IPS DF 6.9 (cell line): ENCODE measurements at regions not wholly inside any gene's neighbourhood (a gene's known extent, or its start where the extent isn't known, plus 50 kb on each side); places are given as distances from the start of the nearest gene placed in this dataset.
A peak's percentile ranks its signal among the peaks of the same experiment; 100 is the strongest.

ENCODE experiments used
- DNase-seq: peaks from one replicate; pipeline ENCODE4 v3.0.0-alpha.2; 2013; ENCODE audit warnings: low read depth, low spot score
- H3K27ac ChIP-seq: one replicate; pipeline ENCODE4 v1.5.1; 2013; ENCODE audit warnings: low read length, control low read depth
- H3K27me3 ChIP-seq: 2 replicates; pipeline ENCODE4 v1.6.1; 2013; ENCODE audit warnings: mild to moderate bottlenecking, low read length; ENCODE audit not compliant: control insufficient read depth, insufficient read depth
- H3K36me3 ChIP-seq: 2 replicates; pipeline ENCODE4 v1.6.1; 2013; ENCODE audit warnings: low read length; ENCODE audit not compliant: control insufficient read depth, insufficient read depth
- H3K4me1 ChIP-seq: 2 replicates; pipeline ENCODE4 v1.6.1; 2013; ENCODE audit warnings: low read length; ENCODE audit not compliant: control insufficient read depth, insufficient read depth
- H3K4me3 ChIP-seq: 2 replicates; pipeline ENCODE4 v1.5.1; 2013; ENCODE audit warnings: mild to moderate bottlenecking, low read length
- H3K9me3 ChIP-seq: 2 replicates; pipeline ENCODE4 v1.6.1; 2013; ENCODE audit warnings: low read length, inconsistent platforms; ENCODE audit not compliant: control insufficient read depth, insufficient read depth
- WGBS: extraction: QIAGEN DNeasy Blood & Tissue Kit; methylation state at CpG from one replicate; pipeline ENCODE4 v1.1.7; 2013; ENCODE audit warnings: mixed read lengths, missing lambda C conversion rate; ENCODE audit not compliant: insufficient read length, insufficient coverage; 5-methylcytosine and 5-hydroxymethylcytosine counted together

DNA sequence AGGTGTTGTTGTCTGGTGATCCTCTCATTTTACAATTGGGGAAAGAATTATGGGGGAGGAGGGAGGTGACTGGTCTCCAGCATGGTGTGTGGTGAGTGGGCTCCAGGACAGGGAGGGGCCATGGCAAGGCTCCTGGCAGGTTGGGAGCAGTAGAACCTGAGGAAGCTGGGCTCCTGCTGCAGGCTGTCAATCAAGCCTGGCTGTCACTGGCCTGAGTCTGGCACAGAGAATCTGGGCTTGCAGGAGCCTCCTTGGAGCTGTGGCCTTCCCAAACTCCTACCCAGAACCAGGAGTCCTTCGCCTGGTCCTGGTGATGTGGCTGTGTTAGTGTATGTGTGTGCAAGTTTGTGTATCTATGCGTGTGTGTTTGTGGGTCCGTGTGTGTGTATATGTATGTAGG lies 131.9 kb upstream of the CSF3R start:
- Histone ChIP-seq H3K27me3 (no peaks in the 10 kb centered on the region), H3K27ac (no peak overlapping the region), H3K4me1 (no peaks in the 10 kb centered on the region; the same call in 1 of the 2 replicates), H3K36me3 (no peaks in the 10 kb centered on the region), H3K9me3 (no peaks in the 10 kb centered on the region), H3K4me3 (no peak overlapping the region)
- no CpG with 5 or more reads among the region's 3 CpGs for WGBS
- no peak for DNase-seq

DNA sequence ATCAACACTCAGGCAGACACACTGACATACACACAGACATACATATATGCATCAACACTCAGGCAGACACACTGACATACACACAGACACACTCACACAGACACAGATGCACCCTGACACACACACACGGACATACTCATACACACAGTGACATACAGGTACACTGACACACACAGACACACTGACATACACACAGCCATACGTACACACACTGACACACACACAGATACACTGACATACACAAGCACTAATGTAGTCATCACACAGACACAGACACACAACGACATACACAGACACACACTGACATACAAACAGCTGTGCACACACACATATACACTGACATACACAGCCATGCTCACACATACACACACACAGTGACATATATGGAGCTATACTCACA lies 131.0 kb upstream of the CSF3R start:
- no peaks in the 10 kb centered on the region for H3K27me3 ChIP-seq
- no peaks in the 10 kb centered on the region for H3K36me3 ChIP-seq
- H3K9me3 ChIP-seq, result no peaks in the 10 kb centered on the region
- no peaks in the 10 kb centered on the region; the same call in 1 of the 2 replicates for H3K4me1 ChIP-seq
- no peak overlapping the region for H3K27ac ChIP-seq
- H3K4me3 ChIP-seq, result no peak overlapping the region
- no peak for DNase-seq
- no CpG with 5 or more reads among the region's 3 CpGs for WGBS

DNA sequence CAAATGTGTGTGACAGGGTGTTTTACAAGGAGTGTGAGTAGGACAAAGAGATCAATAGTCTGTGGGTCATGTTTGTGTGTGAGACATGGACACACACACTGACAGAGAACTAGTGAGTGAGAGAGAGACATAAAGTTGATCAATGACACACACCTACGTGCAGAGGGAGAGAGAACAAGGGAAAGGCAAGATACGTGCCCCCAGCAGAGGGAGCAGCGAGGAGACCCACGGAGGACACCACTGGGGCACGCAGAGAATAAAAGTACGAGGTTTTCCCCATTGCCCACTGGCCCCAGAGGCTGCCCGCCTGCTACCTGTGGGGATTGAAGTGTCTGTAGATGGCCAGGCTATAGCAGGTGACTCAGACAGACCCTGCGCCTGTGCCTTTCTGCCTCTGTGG lies 130.2 kb upstream of the CSF3R start:
- Histone ChIP-seq H3K9me3 (no peaks in the 10 kb centered on the region), H3K4me3 (no peak overlapping the region), H3K27ac (no peak overlapping the region), H3K4me1 (no peaks in the 10 kb centered on the region; the same call in 1 of the 2 replicates), H3K27me3 (no peaks in the 10 kb centered on the region), H3K36me3 (no peaks in the 10 kb centered on the region)
- WGBS, result no CpG with 5 or more reads among the region's 8 CpGs
- no peak for DNase-seq

DNA sequence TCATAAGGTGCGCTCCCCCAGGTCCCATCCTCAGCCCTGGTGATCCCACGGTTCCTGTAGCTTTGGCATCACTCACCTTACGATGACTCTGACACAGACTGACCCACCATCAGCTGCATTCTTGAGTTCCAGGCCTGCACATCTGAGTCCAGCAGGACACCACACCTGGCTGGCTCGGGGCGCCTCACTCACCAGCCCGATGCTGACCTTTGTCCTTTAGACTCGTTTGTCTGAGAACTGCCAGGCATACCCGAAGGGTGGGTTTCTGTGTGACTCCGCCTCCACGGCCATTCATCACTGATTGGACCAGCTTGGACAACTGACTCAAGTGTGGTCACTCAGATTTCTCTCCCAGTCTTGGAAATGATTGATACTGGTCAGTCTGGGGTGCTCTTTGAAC lies 129.4 kb upstream of the CSF3R start:
- Histone ChIP-seq H3K27me3 (no peaks in the 10 kb centered on the region), H3K4me1 (no peaks in the 10 kb centered on the region; the same call in 1 of the 2 replicates), H3K36me3 (no peaks in the 10 kb centered on the region), H3K4me3 (no peak overlapping the region), H3K9me3 (no peaks in the 10 kb centered on the region), H3K27ac (no peak overlapping the region)
- DNase-seq, result no peak
- no CpG with 5 or more reads among the region's 10 CpGs for WGBS

DNA sequence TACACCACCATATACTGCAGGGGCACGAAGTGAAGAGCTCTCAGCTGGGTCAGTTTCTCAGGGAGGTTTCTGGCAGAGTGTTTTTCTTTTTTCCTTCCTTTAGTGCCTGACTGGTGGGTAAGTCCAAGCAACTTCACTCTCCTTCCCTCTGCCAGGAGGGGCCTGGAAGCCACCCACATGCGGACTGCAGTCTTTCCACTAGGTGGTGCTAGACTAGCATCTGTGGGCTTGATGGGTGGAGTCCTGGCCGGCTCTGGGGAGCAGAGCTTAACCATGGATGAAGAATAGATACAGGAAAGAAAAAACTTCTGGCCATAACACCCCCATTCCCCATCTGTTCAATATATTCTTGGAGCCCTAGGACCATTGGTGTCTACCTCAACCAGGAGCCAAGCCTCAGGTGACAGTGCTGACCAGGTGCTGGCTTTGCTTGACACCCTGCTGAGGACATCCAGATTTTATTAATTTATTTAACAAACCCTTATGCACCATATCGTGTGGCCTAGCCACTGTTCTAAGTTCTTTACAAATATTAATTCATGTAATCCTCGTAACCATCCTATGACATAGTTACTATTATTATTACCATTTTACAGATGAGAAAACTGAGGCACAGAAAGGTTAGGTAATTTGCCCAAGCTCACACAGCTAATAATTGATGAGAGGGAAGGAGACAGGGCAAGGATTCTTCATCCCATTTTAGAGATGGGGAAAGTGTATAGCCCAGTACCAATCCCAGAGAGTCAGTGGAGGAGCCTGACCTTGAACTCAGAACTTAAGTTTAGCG lies 126.7 kb upstream of the CSF3R start:
- no peaks in the 10 kb centered on the region for H3K36me3 ChIP-seq
- peak; percentile 50 for DNase-seq
- H3K4me3 ChIP-seq, result no peak overlapping the region
- H3K9me3 ChIP-seq, result no peaks in the 10 kb centered on the region
- no peaks in the 10 kb centered on the region for H3K27me3 ChIP-seq
- H3K27ac ChIP-seq, result no peak overlapping the region
- no CpG with 5 or more reads among the region's 6 CpGs for WGBS
- no peaks in the 10 kb centered on the region for H3K4me1 ChIP-seq

DNA sequence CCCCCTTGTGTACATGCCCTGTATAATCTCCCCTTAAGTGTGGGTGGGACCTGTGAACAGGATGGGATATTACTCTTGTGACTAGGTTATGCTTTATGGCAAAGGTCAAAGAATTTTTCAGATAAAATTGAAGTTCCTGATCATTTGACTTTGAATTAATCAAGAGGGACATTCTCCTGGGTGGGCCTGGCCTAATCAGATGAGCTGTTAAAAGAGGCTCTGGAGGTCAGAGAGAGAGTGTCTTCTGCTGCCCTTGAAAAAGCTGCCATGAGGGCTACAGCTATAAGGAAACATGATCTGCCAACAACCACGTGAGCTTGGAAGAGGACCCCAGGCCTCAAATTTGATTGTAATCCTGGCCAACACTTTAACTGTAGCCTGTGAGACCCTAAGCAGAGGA lies 125.6 kb upstream of the CSF3R start:
- DNase-seq, result no peak
- no peaks in the 10 kb centered on the region for H3K36me3 ChIP-seq
- H3K27ac ChIP-seq, result no peak overlapping the region
- H3K4me1 ChIP-seq, result no peaks in the 10 kb centered on the region
- WGBS, result no CpG with 5 or more reads among the region's 1 CpG
- no peak overlapping the region for H3K4me3 ChIP-seq
- H3K27me3 ChIP-seq, result no peaks in the 10 kb centered on the region
- H3K9me3 ChIP-seq, result no peaks in the 10 kb centered on the region

DNA sequence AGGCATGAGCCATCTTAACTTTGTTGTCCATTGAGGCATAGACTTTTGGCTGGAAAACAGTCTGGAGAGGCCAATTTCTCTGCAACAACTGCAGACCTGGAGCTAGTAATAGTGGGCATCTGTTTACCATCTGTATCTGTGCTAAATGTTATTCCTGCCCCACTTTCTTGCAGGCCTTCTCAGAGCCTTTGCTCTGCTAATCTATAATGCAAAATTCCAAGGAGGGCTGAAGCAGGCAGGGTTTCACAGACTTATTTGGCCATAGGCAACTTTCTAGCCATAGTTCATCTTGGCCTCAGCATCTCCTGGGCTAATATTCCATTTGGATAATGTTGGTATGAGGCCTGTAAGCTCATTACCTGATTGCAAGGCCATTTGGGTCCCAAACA lies 124.5 kb upstream of the CSF3R start:
- Histone ChIP-seq H3K27me3 (no peaks in the 10 kb centered on the region), H3K4me1 (no peaks in the 10 kb centered on the region), H3K9me3 (no peaks in the 10 kb centered on the region), H3K36me3 (no peaks in the 10 kb centered on the region), H3K27ac (no peak overlapping the region), H3K4me3 (no peak overlapping the region)
- no peak for DNase-seq

DNA sequence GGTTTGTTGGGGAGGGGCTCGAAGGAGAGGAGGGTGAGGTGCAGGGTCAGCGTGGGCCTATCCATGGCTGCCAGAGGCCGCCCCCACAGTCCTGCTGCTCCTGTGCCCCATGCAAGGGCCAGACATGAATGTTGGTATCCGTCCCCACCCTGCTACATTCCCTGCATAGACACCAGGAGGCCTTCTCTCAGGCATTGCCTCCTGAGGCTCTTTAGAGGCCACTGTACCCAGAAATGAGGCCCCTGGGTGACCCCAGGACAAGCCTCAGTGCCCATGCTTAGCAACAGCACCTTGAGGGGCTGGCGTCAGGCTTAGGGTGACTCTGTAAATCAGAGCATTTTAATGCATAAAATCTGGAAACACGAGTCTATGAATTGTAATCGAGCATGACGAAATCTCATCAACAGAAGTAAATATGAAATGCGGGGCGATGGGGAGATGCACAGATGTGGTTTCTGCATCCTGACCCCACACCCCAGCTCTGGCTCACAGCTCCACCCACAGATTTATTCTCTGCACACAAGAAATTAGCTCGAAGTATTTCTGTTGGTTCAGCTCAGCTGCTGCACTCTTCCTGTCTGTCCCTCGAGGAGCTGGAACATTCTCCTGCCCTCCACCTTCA lies 124.0 kb upstream of the CSF3R start:
- WGBS, result no CpG with 5 or more reads among the region's 12 CpGs
- Histone ChIP-seq H3K4me3 (no peak overlapping the region), H3K9me3 (no peaks in the 10 kb centered on the region), H3K4me1 (no peaks in the 10 kb centered on the region), H3K36me3 (no peaks in the 10 kb centered on the region), H3K27ac (no peak overlapping the region), H3K27me3 (no peaks in the 10 kb centered on the region)
- no peak for DNase-seq

DNA sequence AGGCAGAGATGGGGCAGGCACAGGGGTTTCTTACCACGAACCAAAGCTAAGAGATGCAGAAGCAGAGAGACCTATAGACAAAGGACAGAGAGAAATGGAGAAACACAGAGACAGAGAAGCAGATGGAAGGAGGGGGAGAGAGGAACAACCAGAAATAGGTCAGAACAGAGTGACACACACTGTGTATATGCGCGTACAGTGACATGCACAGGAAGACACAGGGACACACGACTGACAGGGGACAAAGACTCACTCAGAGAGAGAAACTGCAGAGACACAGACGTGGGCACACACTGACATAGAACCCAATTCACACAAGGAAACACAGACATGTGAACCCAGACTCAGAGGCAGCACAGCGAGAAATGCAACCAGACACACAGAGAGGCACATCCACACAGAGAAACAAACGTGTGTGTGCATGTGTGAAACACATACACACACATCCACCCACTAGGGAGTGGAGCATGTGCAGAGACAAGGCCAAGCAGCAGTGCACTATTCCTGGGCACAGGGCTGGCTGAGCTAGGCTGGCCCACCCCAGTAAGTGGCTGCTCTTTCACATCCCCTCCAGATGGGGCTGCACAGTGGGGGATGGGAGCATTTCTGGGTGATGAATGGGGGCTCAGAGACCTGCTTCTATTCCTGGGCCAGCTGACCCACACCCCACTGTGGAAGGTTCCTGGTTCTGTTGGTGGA lies 123.4 kb upstream of the CSF3R start:
- Histone ChIP-seq H3K4me1 (no peaks in the 10 kb centered on the region), H3K36me3 (no peaks in the 10 kb centered on the region), H3K27ac (no peak overlapping the region), H3K4me3 (no peak overlapping the region), H3K27me3 (no peaks in the 10 kb centered on the region), H3K9me3 (no peaks in the 10 kb centered on the region)
- no CpG with 5 or more reads among the region's 7 CpGs for WGBS
- no peak for DNase-seq

DNA sequence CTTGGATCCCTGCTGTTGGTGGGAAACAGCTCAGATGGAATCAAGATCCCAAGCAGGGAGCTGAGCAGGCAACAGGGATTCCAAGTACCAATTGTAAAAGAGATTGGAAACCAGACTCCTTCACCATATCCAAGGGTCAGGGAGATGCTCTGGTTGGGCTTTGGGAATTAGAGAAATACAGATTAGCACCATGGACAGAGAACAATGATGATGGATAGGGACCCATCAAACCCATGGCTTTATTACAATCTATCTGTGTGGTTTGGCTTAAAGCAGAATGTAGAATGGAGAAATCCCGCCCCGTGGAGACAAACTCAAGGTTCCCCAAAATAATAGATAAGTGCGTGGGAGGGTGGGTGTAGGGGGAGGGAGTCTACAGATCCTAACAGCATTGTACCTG lies 120.7 kb upstream of the CSF3R start:
- Histone ChIP-seq H3K9me3 (no peaks in the 10 kb centered on the region), H3K4me3 (no peak overlapping the region), H3K36me3 (no peaks in the 10 kb centered on the region), H3K4me1 (no peaks in the 10 kb centered on the region), H3K27me3 (no peaks in the 10 kb centered on the region), H3K27ac (no peak overlapping the region)
- no CpG with 5 or more reads among the region's 3 CpGs for WGBS
- DNase-seq, result no peak
